Endodermal cell (in vitro differentiated cells): ENCODE measurements at regions not wholly inside any gene's neighbourhood (a gene's known extent, or its start where the extent isn't known, plus 50 kb on each side); places are given as distances from the start of the nearest gene placed in this dataset.

ENCODE experiments used
- DNase-seq: peaks from one replicate; pipeline ENCODE4 v3.0.0-alpha.2; 2017
- H3K27ac ChIP-seq: 2 replicates; pipeline ENCODE4 v1.5.1; 2013; ENCODE audit warnings: mild to moderate bottlenecking, low read depth, low read length, moderate library complexity
- H3K27me3 ChIP-seq: 2 replicates; pipeline ENCODE4 v1.6.1; 2013; ENCODE audit warnings: mild to moderate bottlenecking, low read length, moderate library complexity; ENCODE audit not compliant: insufficient read depth, control insufficient read depth, poor library complexity, severe bottlenecking
- H3K36me3 ChIP-seq: 2 replicates; pipeline ENCODE4 v1.7.0; 2013; ENCODE audit warnings: mild to moderate bottlenecking, low read length, moderate library complexity; ENCODE audit not compliant: control insufficient read depth, insufficient read depth
- H3K4me1 ChIP-seq: one replicate; pipeline ENCODE4 v1.7.0; 2013; ENCODE audit warnings: low read length; ENCODE audit not compliant: control insufficient read depth, insufficient read depth
- H3K4me3 ChIP-seq: 2 replicates; pipeline ENCODE4 v1.5.1; 2013; ENCODE audit warnings: mild to moderate bottlenecking, low read length, moderate library complexity
- H3K9ac ChIP-seq: 2 replicates; pipeline ENCODE4 v1.6.1; 2013; ENCODE audit warnings: mild to moderate bottlenecking, low read length, moderate library complexity; ENCODE audit not compliant: poor library complexity, severe bottlenecking; ENCODE audit errors: extremely low read depth
- H3K9me3 ChIP-seq: 2 replicates; pipeline ENCODE4 v1.6.1; 2013; ENCODE audit warnings: mild to moderate bottlenecking, low read length, moderate library complexity; ENCODE audit not compliant: control insufficient read depth
- H3K27ac Mint-ChIP-seq: 2 replicates; pipeline ENCODE4 v1.8.0; 2020; ENCODE audit warnings: mixed read lengths
- H3K27me3 Mint-ChIP-seq: 2 replicates; pipeline ENCODE4 v1.8.0; 2021; ENCODE audit warnings: mild to moderate bottlenecking, mixed read lengths; ENCODE audit not compliant: insufficient read depth
- H3K36me3 Mint-ChIP-seq: 2 replicates; pipeline ENCODE4 v1.8.0; 2020; ENCODE audit warnings: low read depth, mixed read lengths
- H3K4me1 Mint-ChIP-seq: 2 replicates; pipeline ENCODE4 v1.8.0; 2020; ENCODE audit warnings: mixed read lengths
- H3K4me3 Mint-ChIP-seq: 2 replicates; pipeline ENCODE4 v1.8.0; 2020; ENCODE audit warnings: mild to moderate bottlenecking, moderate library complexity, mixed read lengths
- H3K9me3 Mint-ChIP-seq: 2 replicates; pipeline ENCODE4 v1.8.0; 2020; ENCODE audit warnings: mild to moderate bottlenecking, mixed read lengths
- WGBS, 2 experiments: methylation state at CpG; one replicate each; pipeline versions ENCODE4 v1.1.5 to v1.1.7; 2013; ENCODE audit warnings: missing lambda C conversion rate in 2 of 2, mixed read lengths in 1 of 2; ENCODE audit not compliant: insufficient coverage in 1 of 2, insufficient read length in 1 of 2; 5-methylcytosine and 5-hydroxymethylcytosine counted together
- TF ChIP-seq, protein P1 (sequence below): fragments of 200-600 bp; sonication (generic); conservative IDR thresholded peaks from 2 replicates; pipeline ENCODE4 v1.5.0; 2021; ENCODE audit warnings: antibody characterized with exemption, mild to moderate bottlenecking

DNA sequence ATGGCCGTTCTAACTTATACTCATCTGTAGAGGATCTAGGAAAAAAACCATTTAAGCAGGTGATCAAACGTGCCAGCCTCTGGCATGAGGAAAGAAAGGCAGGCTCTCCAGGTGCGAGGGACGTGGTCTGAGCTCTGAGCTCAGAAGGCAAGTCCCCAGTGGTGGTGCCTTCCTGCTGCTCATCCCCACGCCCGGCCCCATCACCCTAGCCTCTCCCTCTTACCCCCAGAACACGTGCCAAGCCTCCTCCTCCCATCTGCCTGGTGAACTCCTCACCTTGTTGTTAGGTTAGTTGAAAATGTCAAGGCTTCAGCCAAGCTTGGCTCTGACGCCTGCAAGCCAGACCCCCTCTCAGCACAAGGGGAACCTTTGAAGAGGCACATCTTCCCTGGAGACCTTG lies 571.2 kb upstream of the MKI67 start:
- H3K9me3 Mint-ChIP-seq = no peaks in the 10 kb centered on the region
- DNase-seq = no peak
- H3K27me3 ChIP-seq = no peaks in the 10 kb centered on the region
- no peaks in the 10 kb centered on the region for H3K36me3 Mint-ChIP-seq
- H3K9ac ChIP-seq = no peak overlapping the region
- peaks cover 9% of the 10 kb centered on the region for H3K4me1 ChIP-seq
- H3K9me3 ChIP-seq = no peaks in the 10 kb centered on the region
- no peak overlapping the region for H3K4me3 ChIP-seq
- H3K27me3 Mint-ChIP-seq = no peaks in the 10 kb centered on the region
- no peak overlapping the region for H3K4me3 Mint-ChIP-seq
- TF ChIP-seq, protein P1, sequence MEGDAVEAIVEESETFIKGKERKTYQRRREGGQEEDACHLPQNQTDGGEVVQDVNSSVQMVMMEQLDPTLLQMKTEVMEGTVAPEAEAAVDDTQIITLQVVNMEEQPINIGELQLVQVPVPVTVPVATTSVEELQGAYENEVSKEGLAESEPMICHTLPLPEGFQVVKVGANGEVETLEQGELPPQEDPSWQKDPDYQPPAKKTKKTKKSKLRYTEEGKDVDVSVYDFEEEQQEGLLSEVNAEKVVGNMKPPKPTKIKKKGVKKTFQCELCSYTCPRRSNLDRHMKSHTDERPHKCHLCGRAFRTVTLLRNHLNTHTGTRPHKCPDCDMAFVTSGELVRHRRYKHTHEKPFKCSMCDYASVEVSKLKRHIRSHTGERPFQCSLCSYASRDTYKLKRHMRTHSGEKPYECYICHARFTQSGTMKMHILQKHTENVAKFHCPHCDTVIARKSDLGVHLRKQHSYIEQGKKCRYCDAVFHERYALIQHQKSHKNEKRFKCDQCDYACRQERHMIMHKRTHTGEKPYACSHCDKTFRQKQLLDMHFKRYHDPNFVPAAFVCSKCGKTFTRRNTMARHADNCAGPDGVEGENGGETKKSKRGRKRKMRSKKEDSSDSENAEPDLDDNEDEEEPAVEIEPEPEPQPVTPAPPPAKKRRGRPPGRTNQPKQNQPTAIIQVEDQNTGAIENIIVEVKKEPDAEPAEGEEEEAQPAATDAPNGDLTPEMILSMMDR = no peak
- no peak overlapping the region for H3K27ac Mint-ChIP-seq
- WGBS, 2 experiments = 85 to 98% methylated on average over 5 to 8 of the region's 8 CpGs
- H3K36me3 ChIP-seq = no peaks in the 10 kb centered on the region
- H3K4me1 Mint-ChIP-seq = peaks cover 27% of the 10 kb centered on the region
- no peak overlapping the region for H3K27ac ChIP-seq

DNA sequence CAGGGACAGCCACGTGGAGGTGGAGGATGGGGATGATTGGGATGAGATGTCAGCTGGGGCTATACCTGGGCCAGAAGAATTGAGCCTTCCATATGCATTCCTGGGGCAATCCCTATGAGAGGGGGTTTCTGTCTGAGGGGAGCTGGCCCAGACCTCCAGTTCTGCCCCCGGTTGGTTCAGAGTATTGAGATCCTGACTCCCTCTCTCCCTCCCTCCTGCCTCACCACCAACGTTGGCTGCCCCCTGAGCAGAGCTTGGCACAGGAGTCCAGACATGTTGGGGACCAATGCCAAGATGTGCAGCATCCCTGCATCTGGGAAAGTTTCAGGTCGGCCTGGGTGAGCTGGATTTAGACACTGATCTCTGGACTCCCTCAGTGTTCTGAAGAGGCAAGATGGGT lies 575.2 kb upstream of the MKI67 start:
- Mint-ChIP-seq H3K27ac (no peak overlapping the region), H3K36me3 (no peaks in the 10 kb centered on the region), H3K9me3 (no peaks in the 10 kb centered on the region), H3K4me1 (peaks cover 11% of the 10 kb centered on the region), H3K27me3 (no peaks in the 10 kb centered on the region), H3K4me3 (no peak overlapping the region)
- Histone ChIP-seq H3K36me3 (no peaks in the 10 kb centered on the region), H3K27me3 (no peaks in the 10 kb centered on the region), H3K9ac (no peak overlapping the region), H3K9me3 (no peaks in the 10 kb centered on the region), H3K4me1 (peaks cover 4% of the 10 kb centered on the region), H3K27ac (no peak overlapping the region), H3K4me3 (no peak overlapping the region)
- WGBS, 2 experiments = 63 to 100% methylated on average over 2 to 4 of the region's 4 CpGs
- TF ChIP-seq, protein P1 = no peak
- no peak for DNase-seq

DNA sequence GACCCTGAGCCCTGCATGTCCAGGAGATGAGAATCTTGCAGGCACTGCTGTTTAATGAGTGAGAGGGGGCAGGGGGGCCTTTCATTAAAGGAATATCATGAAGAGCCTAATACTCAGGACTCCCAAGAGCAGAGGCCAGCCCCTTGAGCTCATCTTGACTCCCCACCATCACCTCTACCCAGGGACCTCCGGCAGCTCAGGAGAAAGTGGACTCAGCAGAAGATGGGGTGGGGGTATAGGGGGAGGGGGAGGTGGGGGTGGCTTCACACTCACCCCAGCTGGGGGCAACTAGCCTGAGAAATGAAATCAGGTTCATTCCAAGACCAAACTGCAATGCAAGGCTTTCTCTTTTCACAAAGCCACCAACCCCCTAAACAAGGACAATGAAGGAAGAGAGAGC lies 575.6 kb upstream of the MKI67 start:
- H3K27me3 ChIP-seq = no peaks in the 10 kb centered on the region
- no peaks in the 10 kb centered on the region for H3K9me3 ChIP-seq
- peaks cover 4% of the 10 kb centered on the region for H3K4me1 ChIP-seq
- H3K36me3 Mint-ChIP-seq = no peaks in the 10 kb centered on the region
- TF ChIP-seq, protein P1 = no peak
- peaks cover 9% of the 10 kb centered on the region for H3K4me1 Mint-ChIP-seq
- no CpG with 5 or more reads among the region's 1 CpG for WGBS, 2 experiments
- no peaks in the 10 kb centered on the region for H3K27me3 Mint-ChIP-seq
- DNase-seq = no peak
- H3K9me3 Mint-ChIP-seq = no peaks in the 10 kb centered on the region
- H3K27ac ChIP-seq = no peak overlapping the region
- no peaks in the 10 kb centered on the region for H3K36me3 ChIP-seq
- H3K27ac Mint-ChIP-seq = no peak overlapping the region
- no peak overlapping the region for H3K9ac ChIP-seq
- H3K4me3 ChIP-seq = no peak overlapping the region
- no peak overlapping the region for H3K4me3 Mint-ChIP-seq
